MM.1S (cell line): ENCODE measurements at regions not wholly inside any gene's neighbourhood (a gene's known extent, or its start where the extent isn't known, plus 50 kb on each side); places are given as distances from the start of the nearest gene placed in this dataset.

Source experiments
- EZH2 ChIP-seq: fragments of 300-600 bp; sonication (generic); optimal IDR thresholded peaks from 2 replicates; pipeline ENCODE3; 2017; ENCODE audit warnings: low read depth, mild to moderate bottlenecking, antibody characterized with exemption, low read length, mixed read lengths
- EZH2phosphoT487 ChIP-seq: fragments of 300-600 bp; sonication (generic); IDR thresholded peaks from 2 replicates; pipeline ENCODE4 v1.6.1; 2018; ENCODE audit warnings: antibody characterized with exemption, low read length
- TF ChIP-seq, protein P1 (sequence below): fragments of 300-600 bp; sonication (generic); IDR thresholded peaks from 2 replicates; pipeline ENCODE4 v1.5.1; 2016; ENCODE audit warnings: antibody characterized with exemption, low read length, mixed read lengths

DNA sequence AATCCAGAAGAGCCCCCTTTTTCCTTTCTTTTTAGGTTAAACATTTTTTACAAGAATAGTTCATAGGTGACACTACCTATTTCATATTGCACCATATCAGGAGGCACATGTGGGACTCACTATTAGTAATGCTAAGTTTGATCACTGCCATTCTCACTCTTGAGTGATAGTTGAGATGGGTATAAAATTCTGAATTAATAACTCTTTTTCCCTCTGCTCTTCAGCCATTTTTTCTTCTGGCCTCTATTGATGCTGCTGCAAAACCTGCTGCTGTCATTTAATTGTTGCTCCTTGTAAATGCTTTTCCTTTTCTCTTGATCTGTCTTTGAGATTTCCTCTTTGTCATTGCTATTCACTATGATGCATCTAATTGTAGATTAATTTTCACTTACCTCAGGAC is 482.0 kb downstream of the MID1IP1 start:
- TF ChIP-seq, protein P1, sequence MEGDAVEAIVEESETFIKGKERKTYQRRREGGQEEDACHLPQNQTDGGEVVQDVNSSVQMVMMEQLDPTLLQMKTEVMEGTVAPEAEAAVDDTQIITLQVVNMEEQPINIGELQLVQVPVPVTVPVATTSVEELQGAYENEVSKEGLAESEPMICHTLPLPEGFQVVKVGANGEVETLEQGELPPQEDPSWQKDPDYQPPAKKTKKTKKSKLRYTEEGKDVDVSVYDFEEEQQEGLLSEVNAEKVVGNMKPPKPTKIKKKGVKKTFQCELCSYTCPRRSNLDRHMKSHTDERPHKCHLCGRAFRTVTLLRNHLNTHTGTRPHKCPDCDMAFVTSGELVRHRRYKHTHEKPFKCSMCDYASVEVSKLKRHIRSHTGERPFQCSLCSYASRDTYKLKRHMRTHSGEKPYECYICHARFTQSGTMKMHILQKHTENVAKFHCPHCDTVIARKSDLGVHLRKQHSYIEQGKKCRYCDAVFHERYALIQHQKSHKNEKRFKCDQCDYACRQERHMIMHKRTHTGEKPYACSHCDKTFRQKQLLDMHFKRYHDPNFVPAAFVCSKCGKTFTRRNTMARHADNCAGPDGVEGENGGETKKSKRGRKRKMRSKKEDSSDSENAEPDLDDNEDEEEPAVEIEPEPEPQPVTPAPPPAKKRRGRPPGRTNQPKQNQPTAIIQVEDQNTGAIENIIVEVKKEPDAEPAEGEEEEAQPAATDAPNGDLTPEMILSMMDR = no peak
- TF ChIP-seq EZH2 (no peak), EZH2phosphoT487 (no peak)
